GM23338 (cell line): ENCODE measurements at regions not wholly inside any gene's neighbourhood (a gene's known extent, or its start where the extent isn't known, plus 50 kb on each side); places are given as distances from the start of the nearest gene placed in this dataset.

Source experiments
- ATAC-seq: fragments of 200-7000 bp; cut with Tn5 transposase; 3 replicates; pipeline ENCODE4 v1.9.1; 2020
- DNase-seq: peaks from one replicate; pipeline ENCODE4 v3.0.0-alpha.2; 2015; ENCODE audit warnings: low spot score
- H2AFZ ChIP-seq: fragments of 200-600 bp; sonication (generic); 2 replicates; pipeline ENCODE4 v1.8.0; 2016; ENCODE audit warnings: antibody characterized with exemption, mild to moderate bottlenecking, moderate library complexity
- H3F3A ChIP-seq: fragments of 200-600 bp; sonication (generic); replicated peaks from 2 replicates; pipeline ENCODE4 v1.8.0; 2017; ENCODE audit warnings: antibody characterized with exemption, mixed run types, low read depth
- H3K27ac ChIP-seq: fragments of 200-600 bp; sonication (generic); 2 replicates; pipeline ENCODE4 v1.6.1; 2016; ENCODE audit warnings: low read depth
- H3K27me3 ChIP-seq: fragments of 200-600 bp; sonication (generic); 2 replicates; pipeline ENCODE4 v1.8.0; 2016; ENCODE audit warnings: mild to moderate bottlenecking, mixed run types, moderate library complexity; ENCODE audit not compliant: insufficient read depth
- H3K36me3 ChIP-seq: fragments of 200-600 bp; sonication (generic); 2 replicates; pipeline ENCODE4 v1.8.0; 2016; ENCODE audit warnings: mild to moderate bottlenecking; ENCODE audit not compliant: insufficient read depth
- H3K4me1 ChIP-seq: fragments of 200-600 bp; sonication (generic); 2 replicates; pipeline ENCODE4 v1.8.0; 2016; ENCODE audit warnings: mild to moderate bottlenecking, moderate library complexity; ENCODE audit not compliant: insufficient read depth
- H3K4me2 ChIP-seq: fragments of 200-600 bp; sonication (generic); 2 replicates; pipeline ENCODE4 v1.7.1; 2017; ENCODE audit warnings: mixed run types
- H3K4me3 ChIP-seq: fragments of 200-600 bp; sonication (generic); 2 replicates; pipeline ENCODE4 v1.6.1; 2016; ENCODE audit warnings: mixed run types
- H3K79me2 ChIP-seq: fragments of 200-600 bp; sonication (generic); replicated peaks from 2 replicates; pipeline ENCODE4 v1.8.0; 2017; ENCODE audit warnings: mild to moderate bottlenecking; ENCODE audit not compliant: insufficient read depth
- H3K9me2 ChIP-seq: fragments of 200-600 bp; sonication (generic); 2 replicates; pipeline ENCODE4 v1.8.0; 2017; ENCODE audit not compliant: insufficient read depth
- H4K20me1 ChIP-seq: fragments of 200-600 bp; sonication (generic); replicated peaks from 2 replicates; pipeline ENCODE4 v1.8.0; 2017; ENCODE audit warnings: mild to moderate bottlenecking; ENCODE audit not compliant: insufficient read depth
- H3K27ac Mint-ChIP-seq: 2 replicates; pipeline ENCODE4 v1.8.0; 2020; ENCODE audit warnings: inconsistent platforms, mild to moderate bottlenecking, moderate library complexity, mixed read lengths
- H3K27me3 Mint-ChIP-seq: 3 replicates; pipeline ENCODE4 v1.8.0; 2022; ENCODE audit warnings: low read depth, mild to moderate bottlenecking, moderate library complexity, mixed read lengths, inconsistent platforms; ENCODE audit not compliant: insufficient read depth, poor library complexity
- H3K36me3 Mint-ChIP-seq: 3 replicates; pipeline ENCODE4 v1.8.0; 2021; ENCODE audit warnings: low read depth, mild to moderate bottlenecking, inconsistent platforms, moderate library complexity, mixed read lengths
- H3K4me1 Mint-ChIP-seq: 3 replicates; pipeline ENCODE4 v1.8.0; 2020; ENCODE audit warnings: mild to moderate bottlenecking, inconsistent platforms, mixed read lengths
- H3K4me3 Mint-ChIP-seq: 3 replicates; pipeline ENCODE4 v1.8.0; 2021; ENCODE audit warnings: moderate library complexity, mild to moderate bottlenecking, inconsistent platforms, mixed read lengths
- H3K9me3 Mint-ChIP-seq: 3 replicates; pipeline ENCODE4 v1.8.0; 2020; ENCODE audit warnings: moderate library complexity, mild to moderate bottlenecking, inconsistent platforms, mixed read lengths
- CREB1 ChIP-seq: fragments of 250-450 bp; sonication (Bioruptor Pico); IDR thresholded peaks from 2 replicates; pipeline ENCODE4 v1.5.0; 2020; ENCODE audit warnings: low read depth, mild to moderate bottlenecking, moderate library complexity
- CTCF ChIP-seq, 2 experiments: fragments of 200-600 bp in 1 of 2; sonication (generic) in 1 of 2; conservative IDR thresholded peaks; 2 replicates each; pipeline versions ENCODE4 v1.5.1 to v1.6.1; 2016 to 2017; ENCODE audit warnings: antibody characterized with exemption in 2 of 2, low read depth in 2 of 2, mild to moderate bottlenecking in 2 of 2, moderate library complexity in 1 of 2
- ETS1 ChIP-seq: IDR thresholded peaks from 2 replicates; pipeline ENCODE4 v1.6.1; 2016; ENCODE audit warnings: antibody characterized with exemption
- EZH2 ChIP-seq: fragments of 200-600 bp; sonication (generic); IDR thresholded peaks from one replicate; pipeline ENCODE4 v1.8.0; 2017; ENCODE audit warnings: antibody characterized with exemption, mild to moderate bottlenecking, low read depth; ENCODE audit not compliant: unreplicated experiment
- EZH2phosphoT487 ChIP-seq: fragments of 200-600 bp; sonication (generic); IDR thresholded peaks from one replicate; pipeline ENCODE4 v1.8.1; 2018; ENCODE audit warnings: antibody characterized with exemption; ENCODE audit not compliant: unreplicated experiment
- JUNB ChIP-seq: IDR thresholded peaks from one replicate; pipeline ENCODE4 v1.6.1; 2016; ENCODE audit warnings: antibody characterized with exemption; ENCODE audit not compliant: unreplicated experiment
- NANOG ChIP-seq: IDR thresholded peaks from 2 replicates; pipeline ENCODE4 v1.6.1; 2016; ENCODE audit warnings: antibody characterized with exemption, borderline replicate concordance
- POLR2AphosphoS5 ChIP-seq: IDR thresholded peaks from 2 replicates; pipeline ENCODE4 v1.6.1; 2016; ENCODE audit warnings: antibody characterized with exemption, low read depth
- REST ChIP-seq: IDR thresholded peaks from one replicate; pipeline ENCODE4 v1.6.1; 2018; ENCODE audit warnings: antibody characterized with exemption; ENCODE audit not compliant: unreplicated experiment
- STAT1 ChIP-seq: IDR thresholded peaks from one replicate; pipeline ENCODE4 v1.6.1; 2016; ENCODE audit warnings: antibody characterized with exemption; ENCODE audit not compliant: unreplicated experiment
- ZNF114 ChIP-seq: fragments of 250-450 bp; sonication (Bioruptor Pico); IDR thresholded peaks from 2 replicates; pipeline ENCODE4 v1.5.0; 2020; ENCODE audit warnings: mild to moderate bottlenecking, moderate library complexity
- ZNF331 ChIP-seq: fragments of 250-450 bp; sonication (Bioruptor Pico); IDR thresholded peaks from 2 replicates; pipeline ENCODE4 v1.5.0; 2020; ENCODE audit warnings: low read depth, mild to moderate bottlenecking, moderate library complexity
- ZNF462 ChIP-seq: fragments of 250-450 bp; sonication (Bioruptor Pico); IDR thresholded peaks from 2 replicates; pipeline ENCODE4 v1.5.0; 2020; ENCODE audit warnings: mild to moderate bottlenecking, moderate library complexity

GRCh38 chr4:138758876-138759553 lies 256.6 kb upstream of the NOCT start:
- no peaks in the 10 kb centered on the region for H3K27me3 ChIP-seq
- no peak overlapping the region for H3K4me3 ChIP-seq
- peaks cover 5% of the 10 kb centered on the region; the same call in 1 of the 2 replicates for H3K9me2 ChIP-seq
- no peak overlapping the region for H3K4me2 ChIP-seq
- H3K36me3 ChIP-seq = no peaks in the 10 kb centered on the region
- no peaks in the 10 kb centered on the region for H3K4me1 ChIP-seq
- no peak for DNase-seq
- Mint-ChIP-seq H3K27ac (no peak overlapping the region), H3K27me3 (peaks cover 4% of the 10 kb centered on the region), H3K4me3 (no peak overlapping the region), H3K9me3 (0 out of 3 replicates have a peak, but pooled peaks cover under 1% of the 10 kb centered on the region), H3K4me1 (peaks cover 13% of the 10 kb centered on the region), H3K36me3 (no peaks in the 10 kb centered on the region)
- peak overlapping the region; percentile 84; the same call in 1 of the 2 replicates for H2AFZ ChIP-seq
- H3F3A ChIP-seq = no peaks in the 10 kb centered on the region
- no peak overlapping the region for H3K27ac ChIP-seq
- H3K79me2 ChIP-seq = no peaks in the 10 kb centered on the region
- H4K20me1 ChIP-seq = no peaks in the 10 kb centered on the region
- no peak for ATAC-seq
- TF ChIP-seq ZNF114 (CRISPR knock-in tag) (no peak), ETS1 (no peak), CREB1 (CRISPR knock-in tag) (no peak), POLR2AphosphoS5 (no peak), CTCF (conservative IDR thresholded peaks at IDR 0.05; ENCODE audit: low read depth in 2 of 2) (no peak), JUNB (no peak), EZH2phosphoT487 (no peak), REST (no peak), NANOG (no peak), ZNF331 (CRISPR knock-in tag) (no peak), EZH2 (no peak), STAT1 (no peak), ZNF462 (CRISPR knock-in tag) (no peak)
